ENCODE measurements at regions not wholly inside any gene's neighbourhood (a gene's known extent, or its start where the extent isn't known, plus 50 kb on each side); places are given as distances from the start of the nearest gene placed in this dataset.

GRCh38 chrX:25659317-25659716, 478.8 kb upstream of the MAGEB18 start (continued):
- TF ChIP-seq PRDM10 (tag by site-specific recombination; IDR thresholded peaks at IDR 0.05) (no peak), ZNF366 (tag by site-specific recombination; conservative IDR thresholded peaks at IDR 0.05) (no peak), ZBTB8A (tag by site-specific recombination; IDR thresholded peaks at IDR 0.05) (no peak), ZBTB21 (tag by site-specific recombination; IDR thresholded peaks at IDR 0.05) (no peak), ZNF148 (tag by site-specific recombination; IDR thresholded peaks at IDR 0.05; ENCODE audit: borderline replicate concordance) (no peak), ZNF16 (tag by site-specific recombination; IDR thresholded peaks at IDR 0.05; ENCODE audit: low read depth) (no peak), PATZ1 (tag by site-specific recombination; IDR thresholded peaks at IDR 0.05) (no peak), PRDM1 (tag by site-specific recombination; IDR thresholded peaks at IDR 0.05) (no peak), ZNF404 (tag by site-specific recombination; IDR thresholded peaks at IDR 0.05) (no peak), ZNF776 (tag by site-specific recombination; IDR thresholded peaks at IDR 0.05; ENCODE audit: borderline replicate concordance) (no peak), KLF16 (tag by site-specific recombination; IDR thresholded peaks at IDR 0.05) (no peak), ZNF175 (tag by site-specific recombination; IDR thresholded peaks at IDR 0.05) (no peak)

GRCh38 chrX:25663701-25664100, 474.4 kb upstream of the MAGEB18 start:
- Histone ChIP-seq H3K4me3 (ENCODE audit: low read depth, low read length) (no peak overlapping the region), H3K4me1 (ENCODE audit: control insufficient read depth, insufficient read depth, low read length) (no peaks in the 10 kb centered on the region), H3K9me3 (ENCODE audit: control insufficient read depth, insufficient read depth, low read depth, low read length) (no peaks in the 10 kb centered on the region), H3K27ac (ENCODE audit: extremely low read depth, low read depth, low read length) (no peak overlapping the region), H3K36me3 (ENCODE audit: control insufficient read depth in 2 of 2, insufficient read depth in 1 of 2, low read length in 2 of 2) (no peaks in the 10 kb centered on the region)
- POLR2A ChIA-PET, result no interaction called here
- TF ChIP-seq GFI1B (tag by site-specific recombination; IDR thresholded peaks at IDR 0.05), result no peak
- no peak for TF ChIP-seq ZNF555 (tag by site-specific recombination; conservative IDR thresholded peaks at IDR 0.05)
- no peak for TF ChIP-seq ZNF157 (tag by site-specific recombination; IDR thresholded peaks at IDR 0.05)
- no peak for TF ChIP-seq ZNF133 (tag by site-specific recombination; IDR thresholded peaks at IDR 0.05)
- no peak for TF ChIP-seq ZNF354C (tag by site-specific recombination; IDR thresholded peaks at IDR 0.05; ENCODE audit: borderline replicate concordance, low read depth)
- CTCF ChIA-PET, result no interaction called here

GRCh38 chrX:25665431-25665830, 472.7 kb upstream of the MAGEB18 start:
- CTCF ChIA-PET, result no interaction called here
- H3K9me3 ChIP-seq (ENCODE audit: control insufficient read depth, insufficient read depth, low read depth, low read length), result no peaks in the 10 kb centered on the region
- POLR2A ChIA-PET, result no interaction called here
- no peaks in the 10 kb centered on the region for H3K36me3 ChIP-seq (ENCODE audit: control insufficient read depth in 2 of 2, insufficient read depth in 1 of 2, low read length in 2 of 2)
- no peaks in the 10 kb centered on the region for H3K4me1 ChIP-seq (ENCODE audit: control insufficient read depth, insufficient read depth, low read length)
- no peak overlapping the region for H3K4me3 ChIP-seq (ENCODE audit: low read depth, low read length)
- no peak overlapping the region for H3K27ac ChIP-seq (ENCODE audit: extremely low read depth, low read depth, low read length)
- no peak for TF ChIP-seq BCL11A (tag by site-specific recombination; IDR thresholded peaks at IDR 0.05; ENCODE audit: low read depth)
- no peak for TF ChIP-seq ZIC2 (tag by site-specific recombination; IDR thresholded peaks at IDR 0.05)
- no peak for TF ChIP-seq ZFP37 (tag by site-specific recombination; IDR thresholded peaks at IDR 0.05)
- no peak for TF ChIP-seq ZFHX2 (tag by site-specific recombination; conservative IDR thresholded peaks at IDR 0.05)
- TF ChIP-seq ZNF785 (tag by site-specific recombination; IDR thresholded peaks at IDR 0.05), result no peak
- no peak for TF ChIP-seq ZNF670 (tag by site-specific recombination; IDR thresholded peaks at IDR 0.05; ENCODE audit: low read depth)
- TF ChIP-seq CTCF (tag by site-specific recombination; IDR thresholded peaks at IDR 0.05), result no peak

Measured in HEK293 (cell line).